Uterus (tissue), 2 donors: ENCODE measurements at regions not wholly inside any gene's neighbourhood (a gene's known extent, or its start where the extent isn't known, plus 50 kb on each side); places are given as distances from the start of the nearest gene placed in this dataset.

Experiments used
- CTCF ChIP-seq, 4 experiments: fragments of 200-600 bp in 2 of 4; fragments of 450-650 bp in 2 of 4; sonication (generic) in 2 of 4; IDR thresholded peaks; one replicate each; pipeline ENCODE4 v1.5.1; 2016 to 2019; ENCODE audit warnings: antibody characterized with exemption in 4 of 4, mild to moderate bottlenecking in 2 of 4, moderate library complexity in 1 of 4
- POLR2A ChIP-seq, 2 donors: fragments of 450-650 bp; IDR thresholded peaks; one replicate each; pipeline ENCODE4 v1.6.1; 2016; ENCODE audit warnings: antibody characterized with exemption in 2 of 2, mild to moderate bottlenecking in 1 of 2, moderate library complexity in 1 of 2

GRCh38 chr2:120571015-120571728 is 164.5 kb upstream of the GLI2 start:
- TF ChIP-seq CTCF (IDR thresholded peaks at IDR 0.05) = no peak
- TF ChIP-seq POLR2A (IDR thresholded peaks at IDR 0.05) = no peak
